DND-41 (cell line): ENCODE measurements at regions not wholly inside any gene's neighbourhood (a gene's known extent, or its start where the extent isn't known, plus 50 kb on each side); places are given as distances from the start of the nearest gene placed in this dataset.

Source experiments
- ATAC-seq: fragments of 200-7000 bp; cut with Tn5 transposase; 3 replicates; pipeline ENCODE4 v1.9.1; 2021; ENCODE audit warnings: low read depth; ENCODE audit not compliant: insufficient read depth
- DNase-seq: peaks from one replicate; pipeline ENCODE4 v3.0.0-alpha.2; 2020
- H2AFZ ChIP-seq: 2 replicates; pipeline ENCODE4 v1.6.0; 2012; ENCODE audit warnings: low read depth, low read length
- H3K27ac ChIP-seq: 2 replicates; pipeline ENCODE4 v1.5.1; 2012; ENCODE audit warnings: low read length, inconsistent platforms
- H3K27me3 ChIP-seq: fragments of 200-600 bp; sonication (generic); 2 replicates; pipeline ENCODE4 v1.6.0; 2012; ENCODE audit warnings: low read length, mild to moderate bottlenecking, inconsistent platforms; ENCODE audit not compliant: insufficient read depth, poor library complexity
- H3K36me3 ChIP-seq: 2 replicates; pipeline ENCODE4 v1.5.1; 2012; ENCODE audit warnings: low read length, inconsistent platforms; ENCODE audit not compliant: insufficient read depth
- H3K4me1 ChIP-seq: 2 replicates; pipeline ENCODE4 v1.5.1; 2012; ENCODE audit warnings: mild to moderate bottlenecking, low read length; ENCODE audit not compliant: insufficient read depth
- H3K4me2 ChIP-seq: 2 replicates; pipeline ENCODE4 v1.6.0; 2012; ENCODE audit warnings: mild to moderate bottlenecking, moderate library complexity, low read length, inconsistent platforms; ENCODE audit not compliant: insufficient read depth
- H3K4me3 ChIP-seq, 2 experiments: fragments of 200-600 bp in 1 of 2; shearing (Covaris generic) in 1 of 2; 2 replicates each; pipeline ENCODE4 v1.5.1; 2012 to 2016; ENCODE audit warnings: inconsistent platforms in 2 of 2, low read length in 2 of 2, mild to moderate bottlenecking in 2 of 2, low read depth in 1 of 2, moderate library complexity in 1 of 2
- H3K79me2 ChIP-seq: 2 replicates; pipeline ENCODE4 v1.6.0; 2012; ENCODE audit warnings: low read length, inconsistent platforms; ENCODE audit not compliant: insufficient read depth
- H3K9ac ChIP-seq: 2 replicates; pipeline ENCODE4 v1.6.0; 2012; ENCODE audit warnings: low read depth, mild to moderate bottlenecking, inconsistent platforms, low read length, moderate library complexity
- H3K9me3 ChIP-seq: 2 replicates; pipeline ENCODE4 v1.5.1; 2012; ENCODE audit warnings: low read length, moderate library complexity, mild to moderate bottlenecking, inconsistent platforms; ENCODE audit not compliant: insufficient read depth, severe bottlenecking
- H4K20me1 ChIP-seq: 2 replicates; pipeline ENCODE4 v1.6.0; 2012; ENCODE audit warnings: low read length; ENCODE audit not compliant: insufficient read depth
- CTCF ChIP-seq: IDR thresholded peaks from 2 replicates; pipeline ENCODE4 v1.5.1; 2012; ENCODE audit warnings: borderline replicate concordance, low read length, moderate library complexity, mild to moderate bottlenecking; ENCODE audit not compliant: poor library complexity, severe bottlenecking; ENCODE audit errors: extremely low read depth
- EZH2 ChIP-seq: IDR thresholded peaks from 3 replicates; pipeline ENCODE4 v1.6.1; 2012; ENCODE audit warnings: borderline replicate concordance, low read depth, mild to moderate bottlenecking, moderate library complexity, low read length, inconsistent platforms; ENCODE audit not compliant: severe bottlenecking

- H3K4me3 ChIP-seq, result no peak overlapping the region
- no peaks in the 10 kb centered on the region for H3K9me3 ChIP-seq
- DNase-seq (no peak), ATAC-seq (no peak)
- H3K27ac ChIP-seq, result no peak overlapping the region
- no peaks in the 10 kb centered on the region for H3K36me3 ChIP-seq
- H3K4me2 ChIP-seq, result no peak overlapping the region
- H3K79me2 ChIP-seq, result no peaks in the 10 kb centered on the region
- H3K4me1 ChIP-seq, result no peaks in the 10 kb centered on the region
- no peak overlapping the region for H3K9ac ChIP-seq
- H4K20me1 ChIP-seq, result no peaks in the 10 kb centered on the region
- H3K27me3 ChIP-seq, result no peaks in the 10 kb centered on the region
- TF ChIP-seq EZH2 (no peak), CTCF (no peak)
- H2AFZ ChIP-seq, result no peak overlapping the region
These were observed 102.3 kb upstream of the GNG12 start for GRCh38 chr1:67935560-67935959.

GRCh38 chr1:67931198-67931597 is 97.9 kb upstream of the GNG12 start:
- H3K4me3 ChIP-seq, result no peak overlapping the region
- no peak overlapping the region for H3K4me2 ChIP-seq
- ATAC-seq (no peak), DNase-seq (no peak)
- H3K36me3 ChIP-seq, result no peaks in the 10 kb centered on the region
- H4K20me1 ChIP-seq, result no peaks in the 10 kb centered on the region
- H3K9me3 ChIP-seq, result no peaks in the 10 kb centered on the region
- no peak overlapping the region for H3K9ac ChIP-seq
- no peak overlapping the region for H3K27ac ChIP-seq
- no peak overlapping the region for H2AFZ ChIP-seq
- no peaks in the 10 kb centered on the region for H3K79me2 ChIP-seq
- H3K4me1 ChIP-seq, result no peaks in the 10 kb centered on the region
- H3K27me3 ChIP-seq, result no peaks in the 10 kb centered on the region
- TF ChIP-seq CTCF (no peak), EZH2 (no peak)

- Histone ChIP-seq H3K9ac (no peak overlapping the region), H3K27ac (no peak overlapping the region), H3K9me3 (no peaks in the 10 kb centered on the region), H4K20me1 (no peaks in the 10 kb centered on the region), H3K79me2 (no peaks in the 10 kb centered on the region), H2AFZ (no peak overlapping the region), H3K4me3 (no peak overlapping the region), H3K36me3 (no peaks in the 10 kb centered on the region), H3K4me1 (no peaks in the 10 kb centered on the region), H3K27me3 (no peaks in the 10 kb centered on the region), H3K4me2 (no peak overlapping the region)
- TF ChIP-seq EZH2, result no peak
- no peak for TF ChIP-seq CTCF
- DNase-seq (no peak), ATAC-seq (no peak)
These were observed 89.8 kb upstream of the GNG12 start for GRCh38 chr1:67923074-67923473.

GRCh38 chr1:67921725-67922489 is 88.6 kb upstream of the GNG12 start:
- Histone ChIP-seq H3K79me2 (no peaks in the 10 kb centered on the region), H3K27ac (no peak overlapping the region), H3K4me3 (no peak overlapping the region), H3K4me2 (no peak overlapping the region), H3K9ac (no peak overlapping the region), H3K9me3 (no peaks in the 10 kb centered on the region), H4K20me1 (no peaks in the 10 kb centered on the region), H3K27me3 (no peaks in the 10 kb centered on the region), H2AFZ (no peak overlapping the region), H3K4me1 (no peaks in the 10 kb centered on the region), H3K36me3 (no peaks in the 10 kb centered on the region)
- TF ChIP-seq EZH2 (no peak), CTCF (no peak)
- DNase-seq (no peak), ATAC-seq (no peak)
